ENCODE measurements at regions not wholly inside any gene's neighbourhood (a gene's known extent, or its start where the extent isn't known, plus 50 kb on each side); places are given as distances from the start of the nearest gene placed in this dataset.

DNA sequence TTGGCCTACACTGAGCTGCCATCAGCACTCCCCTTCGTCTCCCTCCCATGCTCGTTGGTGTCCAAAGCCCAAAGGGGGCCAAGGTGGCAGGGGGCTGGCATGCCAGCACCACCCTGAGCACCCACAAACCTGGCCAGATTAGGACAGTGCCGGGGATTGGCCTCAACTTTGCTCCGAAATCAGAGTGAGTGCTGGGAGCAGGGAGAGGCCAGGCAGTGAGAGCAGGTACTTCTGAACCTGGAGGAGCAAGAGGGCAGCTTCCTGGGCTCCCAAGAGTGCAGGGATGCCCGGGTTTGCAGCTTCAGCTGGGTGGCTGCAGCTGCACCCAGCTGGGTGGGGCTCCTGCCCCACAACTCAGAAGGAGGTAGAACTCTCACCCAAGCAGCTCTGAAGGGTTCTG, 563.0 kb downstream of the SI start:
- no peak overlapping the region for H3K4me3 ChIP-seq
- TF ChIP-seq CTCF (IDR thresholded peaks at IDR 0.05 in 4 of 5, conservative IDR thresholded peaks at IDR 0.05 in 1 of 5) (no peak), POLR2A (IDR thresholded peaks at IDR 0.05) (no peak)
- no peak overlapping the region for H3K27ac ChIP-seq
- H3K9me3 ChIP-seq, result no peaks in the 10 kb centered on the region
- intact Hi-C loops (cut with DNase I; ENCODE audit: low total_unique reads), result no loop called here
- in situ Hi-C loops (cut with MboI; ENCODE audit: low sequenced_read_pairs in 4 of 4), result no loop called here
- no peaks in the 10 kb centered on the region for H3K4me1 ChIP-seq
- no peak for DNase-seq
- ATAC-seq, result no peak
- H3K36me3 ChIP-seq, result no peaks in the 10 kb centered on the region
- no peaks in the 10 kb centered on the region for H3K27me3 ChIP-seq

- in situ Hi-C loops (cut with MboI; ENCODE audit: low sequenced_read_pairs in 4 of 4), result no loop called here
- ATAC-seq, result no peak
Measured at GRCh38 chr3:164514576-164514975, 563.7 kb downstream of the SI start.

DNA sequence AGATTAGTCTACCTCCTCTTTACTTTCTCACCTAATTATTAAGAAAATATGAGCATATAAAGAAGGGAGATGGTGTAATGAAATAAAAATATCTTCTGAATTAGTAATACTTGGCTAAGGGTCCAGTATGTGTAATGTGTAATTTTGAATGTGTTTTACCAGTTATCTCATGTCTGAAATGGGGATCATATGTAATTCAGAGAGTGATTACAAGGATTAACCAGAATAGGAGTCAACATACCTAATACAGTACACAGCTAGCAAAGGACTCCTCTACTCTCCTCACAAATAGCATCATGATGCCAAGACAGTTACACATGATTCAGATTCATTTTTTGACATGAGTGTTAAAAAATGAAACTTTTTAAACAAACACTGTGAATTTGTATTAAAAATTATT, 570.4 kb downstream of the SI start:
- no peaks in the 10 kb centered on the region for H3K36me3 ChIP-seq
- no peak overlapping the region for H3K27ac ChIP-seq
- in situ Hi-C loops (cut with MboI; ENCODE audit: low sequenced_read_pairs in 4 of 4) (no loop called here), intact Hi-C loops (cut with DNase I; ENCODE audit: low total_unique reads) (no loop called here)
- H3K27me3 ChIP-seq, result no peaks in the 10 kb centered on the region
- H3K9me3 ChIP-seq, result no peaks in the 10 kb centered on the region
- no peak for ATAC-seq
- DNase-seq, result no peak
- TF ChIP-seq POLR2A (IDR thresholded peaks at IDR 0.05), result no peak
- TF ChIP-seq CTCF (IDR thresholded peaks at IDR 0.05 in 4 of 5, conservative IDR thresholded peaks at IDR 0.05 in 1 of 5), result no peak
- no peak overlapping the region for H3K4me3 ChIP-seq
- no peaks in the 10 kb centered on the region for H3K4me1 ChIP-seq

More at GRCh38 chr3:164514576-164514975, 563.7 kb downstream of the SI start:
- Histone ChIP-seq H3K27ac (no peak overlapping the region), H3K27me3 (no peaks in the 10 kb centered on the region), H3K4me1 (no peaks in the 10 kb centered on the region), H3K4me3 (no peak overlapping the region), H3K36me3 (no peaks in the 10 kb centered on the region), H3K9me3 (no peaks in the 10 kb centered on the region)
- TF ChIP-seq CTCF (IDR thresholded peaks at IDR 0.05 in 4 of 5, conservative IDR thresholded peaks at IDR 0.05 in 1 of 5), result no peak
- TF ChIP-seq POLR2A (IDR thresholded peaks at IDR 0.05), result no peak
- no peak for DNase-seq
- intact Hi-C loops (cut with DNase I; ENCODE audit: low total_unique reads), result no loop called here

- Histone ChIP-seq H3K27me3 (no peaks in the 10 kb centered on the region), H3K9me3 (no peaks in the 10 kb centered on the region), H3K4me3 (no peak overlapping the region), H3K36me3 (no peaks in the 10 kb centered on the region), H3K27ac (no peak overlapping the region), H3K4me1 (no peaks in the 10 kb centered on the region)
- in situ Hi-C loops (cut with MboI; ENCODE audit: low sequenced_read_pairs in 4 of 4), result no loop called here
- TF ChIP-seq CTCF (IDR thresholded peaks at IDR 0.05 in 4 of 5, conservative IDR thresholded peaks at IDR 0.05 in 1 of 5) (no peak), POLR2A (IDR thresholded peaks at IDR 0.05) (no peak)
- intact Hi-C loops (cut with DNase I; ENCODE audit: low total_unique reads), result no loop called here
- ATAC-seq (no peak), DNase-seq (no peak)
Measured at GRCh38 chr3:164498917-164499316, 579.4 kb downstream of the SI start.

- in situ Hi-C loops (cut with MboI; ENCODE audit: low sequenced_read_pairs in 4 of 4), result no loop called here
- no peaks in the 10 kb centered on the region for H3K4me1 ChIP-seq
- no peak overlapping the region for H3K4me3 ChIP-seq
- H3K27me3 ChIP-seq, result no peaks in the 10 kb centered on the region
- no peak for ATAC-seq
- no peak for DNase-seq
- no peaks in the 10 kb centered on the region for H3K36me3 ChIP-seq
- no peak for TF ChIP-seq CTCF (IDR thresholded peaks at IDR 0.05 in 4 of 5, conservative IDR thresholded peaks at IDR 0.05 in 1 of 5)
- TF ChIP-seq POLR2A (IDR thresholded peaks at IDR 0.05), result no peak
- intact Hi-C loops (cut with DNase I; ENCODE audit: low total_unique reads), result no loop called here
- H3K27ac ChIP-seq, result no peak overlapping the region
- H3K9me3 ChIP-seq, result no peaks in the 10 kb centered on the region
Measured at GRCh38 chr3:164488893-164489292, 589.4 kb downstream of the SI start.

All from gastrocnemius medialis (tissue), 4 donors.